ENCODE measurements at regions not wholly inside any gene's neighbourhood (a gene's known extent, or its start where the extent isn't known, plus 50 kb on each side); places are given as distances from the start of the nearest gene placed in this dataset.

DNA sequence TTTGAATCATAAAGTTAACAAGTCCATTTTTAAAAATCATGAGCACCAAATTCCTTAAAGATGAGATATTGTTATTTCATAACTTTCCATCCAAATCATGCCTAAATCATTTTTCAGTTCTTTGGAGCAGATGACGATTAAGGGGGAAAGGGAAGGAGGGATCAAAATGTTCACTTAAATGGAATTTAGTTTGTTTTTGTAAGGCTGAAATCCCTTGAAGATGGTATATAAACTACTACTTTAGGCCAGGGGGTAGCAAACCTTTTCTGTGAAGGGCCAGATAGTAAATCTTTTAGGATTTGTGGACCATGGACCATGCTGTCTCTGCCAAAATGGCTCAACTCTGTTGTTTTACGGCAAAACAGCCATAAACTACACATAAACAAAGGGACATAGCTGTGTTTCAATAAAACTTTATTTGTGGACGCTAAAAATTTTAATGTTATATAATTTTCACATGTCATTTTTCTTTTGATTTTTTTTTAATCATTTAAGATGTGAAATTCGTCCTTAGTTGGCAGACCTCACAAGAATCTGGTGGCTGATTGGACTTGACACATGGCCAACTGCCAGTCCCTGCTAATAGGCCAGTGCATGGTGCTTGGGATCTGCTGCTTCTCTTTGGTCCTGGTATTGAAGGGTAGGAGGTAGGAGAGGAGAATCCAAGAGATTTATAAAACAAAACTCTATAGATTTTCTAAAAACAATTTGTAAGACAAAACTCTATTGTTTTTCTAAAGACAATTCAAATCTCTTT is 52.0 kb upstream of the RTN4 start:
- H3K27ac ChIP-seq (ENCODE audit: low read length) = peak overlapping the region; percentile 89
- no CpG with 5 or more reads among the region's 4 CpGs for WGBS (ENCODE audit: insufficient coverage)
- no peaks in the 10 kb centered on the region for H3K36me3 ChIP-seq (ENCODE audit: control insufficient read depth, insufficient read depth, low read length)
- DNase-seq = peak; percentile 89
- H3K4me3 ChIP-seq (ENCODE audit: low read length) = no peak overlapping the region
- no peaks in the 10 kb centered on the region for H3K27me3 ChIP-seq (ENCODE audit: control insufficient read depth, insufficient read depth, low read length)
- no peaks in the 10 kb centered on the region for H3K9me3 ChIP-seq (replicated peaks; ENCODE audit: control insufficient read depth, low read depth, low read length)
- H3K4me1 ChIP-seq (ENCODE audit: control insufficient read depth, insufficient read depth, low read length) = peaks cover 12% of the 10 kb centered on the region

DNA sequence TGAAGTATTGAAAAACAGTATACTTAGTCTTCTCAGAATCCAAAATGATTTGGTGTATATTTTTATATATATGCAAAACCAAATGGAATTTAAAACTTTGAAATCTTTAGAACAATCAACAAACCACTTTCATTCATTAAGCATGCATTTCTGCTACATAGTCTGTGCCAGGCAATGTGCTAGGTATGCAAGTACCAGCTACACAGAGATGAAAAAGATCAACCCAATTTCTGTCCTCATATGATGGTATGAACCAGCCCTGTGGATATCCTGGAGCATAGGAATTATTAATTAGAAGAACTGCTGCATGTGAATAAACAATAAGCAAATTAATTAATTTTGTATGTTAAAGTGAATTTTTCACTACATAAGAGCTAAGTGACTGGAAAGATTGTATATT is 51.2 kb upstream of the RTN4 start:
- no peak overlapping the region for H3K27ac ChIP-seq (ENCODE audit: low read length)
- no peaks in the 10 kb centered on the region for H3K9me3 ChIP-seq (replicated peaks; ENCODE audit: control insufficient read depth, low read depth, low read length)
- no peak overlapping the region for H3K4me3 ChIP-seq (ENCODE audit: low read length)
- peaks cover 16% of the 10 kb centered on the region for H3K4me1 ChIP-seq (ENCODE audit: control insufficient read depth, insufficient read depth, low read length)
- no peak for DNase-seq
- no peaks in the 10 kb centered on the region for H3K36me3 ChIP-seq (ENCODE audit: control insufficient read depth, insufficient read depth, low read length)
- H3K27me3 ChIP-seq (ENCODE audit: control insufficient read depth, insufficient read depth, low read length) = no peaks in the 10 kb centered on the region

DNA sequence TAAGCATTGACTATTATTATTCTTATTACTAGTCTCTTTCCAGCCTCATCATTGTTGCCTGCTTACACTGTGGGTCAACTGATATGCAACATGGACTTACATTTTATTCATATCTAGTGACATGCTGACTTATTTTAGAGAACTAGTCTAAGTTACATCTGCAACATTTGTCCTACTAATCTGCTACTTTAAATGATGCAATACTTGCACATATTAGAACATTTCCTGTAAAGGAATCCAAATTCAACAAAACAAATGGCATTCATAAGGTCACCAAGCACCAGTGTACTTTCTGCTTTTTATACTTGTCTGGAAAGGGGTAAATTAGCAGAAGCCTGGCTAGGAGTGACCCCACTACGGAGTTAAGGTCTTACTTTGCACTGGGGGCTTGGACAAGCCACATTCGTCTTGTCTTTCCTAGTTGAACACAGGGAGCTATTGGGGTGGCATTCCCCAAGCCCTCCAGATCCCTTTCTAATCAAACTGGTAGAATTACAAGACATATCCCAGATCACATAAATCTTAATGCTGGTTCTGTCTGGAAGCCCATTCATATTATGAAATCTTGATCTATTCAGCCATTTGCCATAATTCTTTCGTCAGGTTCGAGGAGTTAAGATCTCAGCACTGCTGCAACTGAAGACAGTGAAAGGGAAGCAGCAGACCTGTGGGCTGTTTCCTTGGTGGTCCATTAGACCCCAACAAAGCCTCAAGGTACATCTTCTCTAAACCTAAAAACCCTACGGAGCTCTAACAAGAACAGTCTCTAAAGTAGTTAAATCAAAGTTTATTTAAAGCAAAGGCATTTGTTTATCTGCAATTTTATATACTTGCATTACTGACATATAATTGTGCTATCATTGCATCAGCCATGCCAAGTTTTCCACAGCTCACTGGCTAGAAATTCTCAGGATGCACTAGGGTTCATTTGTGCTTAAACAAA is 49.9 kb upstream of the RTN4 start:
- WGBS (ENCODE audit: insufficient coverage) = 53% methylated on average over 4 of the region's 5 CpGs
- peak; percentile 67 for DNase-seq

More for the DNA sequence above, 49.9 kb upstream of the RTN4 start:
- H3K27ac ChIP-seq (ENCODE audit: low read length) = peak overlapping the region; percentile 5
- no peaks in the 10 kb centered on the region for H3K36me3 ChIP-seq (ENCODE audit: control insufficient read depth, insufficient read depth, low read length)
- H3K4me1 ChIP-seq (ENCODE audit: control insufficient read depth, insufficient read depth, low read length) = peaks cover 16% of the 10 kb centered on the region
- no peaks in the 10 kb centered on the region for H3K27me3 ChIP-seq (ENCODE audit: control insufficient read depth, insufficient read depth, low read length)
- H3K4me3 ChIP-seq (ENCODE audit: low read length) = no peak overlapping the region
- H3K9me3 ChIP-seq (replicated peaks; ENCODE audit: control insufficient read depth, low read depth, low read length) = no peaks in the 10 kb centered on the region
